GM12872 (cell line): ENCODE measurements at regions not wholly inside any gene's neighbourhood (a gene's known extent, or its start where the extent isn't known, plus 50 kb on each side); places are given as distances from the start of the nearest gene placed in this dataset.

Experiments
- TF ChIP-seq, protein P1 (sequence below): IDR thresholded peaks from 3 replicates; pipeline ENCODE4 v1.5.1; 2011; ENCODE audit warnings: low read depth, mild to moderate bottlenecking, low read length, moderate library complexity; ENCODE audit not compliant: insufficient read depth

DNA sequence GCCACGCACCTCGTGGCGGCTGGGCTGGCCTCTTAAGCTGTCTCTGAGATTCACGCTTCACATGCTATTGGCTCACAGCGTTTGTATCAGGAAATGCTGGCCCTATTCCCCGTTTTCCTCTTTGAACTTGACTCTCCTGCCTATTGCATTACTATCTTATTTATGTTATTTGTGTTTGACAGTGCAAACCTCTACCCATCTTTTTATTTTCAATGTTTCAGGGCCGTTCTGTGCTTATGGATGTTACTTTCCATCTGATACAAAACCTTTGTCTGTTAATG, 149.9 kb upstream of the TWIST2 start:
- TF ChIP-seq, protein P1, sequence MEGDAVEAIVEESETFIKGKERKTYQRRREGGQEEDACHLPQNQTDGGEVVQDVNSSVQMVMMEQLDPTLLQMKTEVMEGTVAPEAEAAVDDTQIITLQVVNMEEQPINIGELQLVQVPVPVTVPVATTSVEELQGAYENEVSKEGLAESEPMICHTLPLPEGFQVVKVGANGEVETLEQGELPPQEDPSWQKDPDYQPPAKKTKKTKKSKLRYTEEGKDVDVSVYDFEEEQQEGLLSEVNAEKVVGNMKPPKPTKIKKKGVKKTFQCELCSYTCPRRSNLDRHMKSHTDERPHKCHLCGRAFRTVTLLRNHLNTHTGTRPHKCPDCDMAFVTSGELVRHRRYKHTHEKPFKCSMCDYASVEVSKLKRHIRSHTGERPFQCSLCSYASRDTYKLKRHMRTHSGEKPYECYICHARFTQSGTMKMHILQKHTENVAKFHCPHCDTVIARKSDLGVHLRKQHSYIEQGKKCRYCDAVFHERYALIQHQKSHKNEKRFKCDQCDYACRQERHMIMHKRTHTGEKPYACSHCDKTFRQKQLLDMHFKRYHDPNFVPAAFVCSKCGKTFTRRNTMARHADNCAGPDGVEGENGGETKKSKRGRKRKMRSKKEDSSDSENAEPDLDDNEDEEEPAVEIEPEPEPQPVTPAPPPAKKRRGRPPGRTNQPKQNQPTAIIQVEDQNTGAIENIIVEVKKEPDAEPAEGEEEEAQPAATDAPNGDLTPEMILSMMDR, result no peak

DNA sequence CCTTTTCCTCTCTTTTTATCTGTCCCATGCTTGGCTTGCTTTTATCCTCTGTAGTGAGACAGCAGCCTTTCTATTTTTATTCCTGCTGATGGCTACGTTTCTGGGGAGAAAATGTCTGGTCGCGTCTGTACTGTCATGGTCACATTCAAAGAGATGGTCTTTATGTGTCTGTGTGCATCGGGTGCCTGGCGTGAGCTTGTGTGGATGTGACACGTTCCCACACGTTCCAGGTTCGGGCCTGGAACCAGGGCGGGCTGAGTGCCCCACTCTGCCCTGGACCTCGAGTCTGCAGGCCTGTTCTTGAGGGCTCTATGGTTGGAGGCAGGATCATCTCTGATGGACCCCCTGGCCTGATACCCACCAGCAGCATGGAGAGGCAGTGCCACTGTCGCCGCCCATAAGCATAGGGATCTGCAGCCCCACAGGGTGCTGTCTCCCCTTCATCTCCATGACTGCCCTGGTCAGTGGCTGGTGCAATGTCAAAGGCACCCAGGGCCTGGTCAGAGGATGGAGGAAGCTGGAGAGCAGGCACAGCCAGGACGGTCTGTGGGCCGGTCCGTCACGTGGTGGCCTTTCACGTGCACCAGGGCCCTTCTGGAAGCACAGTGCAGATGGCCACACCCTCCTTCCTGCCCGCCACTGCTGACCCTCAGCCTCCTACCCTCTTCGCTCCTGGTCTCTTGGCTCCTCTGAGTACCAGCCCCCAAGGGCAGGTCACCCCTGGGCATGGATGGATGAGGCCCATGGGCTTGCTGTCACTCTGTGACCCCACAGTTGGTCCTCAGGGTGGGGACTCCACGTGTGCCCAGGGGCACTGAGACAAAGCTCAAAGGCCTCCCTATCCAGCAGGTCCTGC, 149.2 kb upstream of the TWIST2 start:
- TF ChIP-seq, protein P1, result no peak

DNA sequence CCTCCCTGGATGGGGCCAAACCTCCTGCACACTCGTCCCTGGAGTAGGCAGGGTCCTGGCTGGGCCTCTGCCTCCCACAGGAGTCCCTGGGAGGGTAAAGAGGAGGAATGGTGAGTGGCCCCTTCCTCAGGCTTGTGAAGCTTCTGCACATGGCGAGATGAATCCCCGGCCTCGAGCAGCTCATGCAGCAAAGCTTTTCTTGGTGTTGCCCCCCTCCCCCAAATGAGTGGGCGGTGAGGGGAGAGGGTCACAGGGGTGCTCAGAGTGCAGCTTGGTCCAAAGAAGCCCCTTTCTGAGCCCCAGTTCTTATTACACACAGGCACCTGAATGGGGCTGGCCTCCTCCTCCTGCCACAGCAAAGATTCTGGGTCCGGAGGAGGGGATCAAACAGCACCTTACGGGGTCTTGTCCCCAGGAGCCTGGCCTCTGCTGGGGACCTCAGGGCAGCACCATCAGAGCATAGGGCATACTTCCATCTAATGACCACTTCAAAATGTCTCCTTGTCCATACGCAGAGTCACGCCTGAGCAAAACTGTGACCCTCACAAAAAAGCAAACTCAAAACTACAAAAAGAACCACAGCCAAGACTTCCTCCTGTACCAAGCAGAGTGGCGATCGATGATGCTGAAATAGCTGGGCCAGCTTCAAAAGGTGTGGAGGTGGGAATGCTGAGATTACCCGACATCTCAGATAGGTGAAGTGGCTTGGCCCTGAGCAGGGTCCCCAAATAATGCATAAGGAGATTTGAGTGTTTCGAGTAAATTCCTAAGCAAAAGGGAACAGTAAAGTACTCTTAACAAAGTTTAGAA, 148.4 kb upstream of the TWIST2 start:
- TF ChIP-seq, protein P1, result no peak

DNA sequence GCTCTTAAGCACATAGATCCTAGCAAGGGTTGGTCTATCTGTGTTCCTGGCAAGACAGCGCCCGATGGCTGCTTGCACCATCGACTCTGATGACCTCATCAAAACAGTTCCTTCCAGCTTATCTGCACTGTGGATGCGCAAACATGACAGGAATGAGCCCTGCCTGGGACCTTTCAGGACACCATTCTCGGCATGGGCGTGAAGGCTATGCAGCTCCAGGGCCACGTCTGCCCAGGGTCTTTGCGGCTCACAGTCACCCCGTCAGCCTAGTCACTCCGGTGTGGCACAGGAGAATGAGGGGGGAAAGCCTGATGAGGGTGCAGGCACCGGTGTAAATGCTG, 147.8 kb upstream of the TWIST2 start:
- TF ChIP-seq, protein P1, result no peak

- TF ChIP-seq, protein P1, result no peak
Observed at GRCh38 chr2:238700506-238701340, 147.2 kb upstream of the TWIST2 start.

- TF ChIP-seq, protein P1, result no peak
Observed at GRCh38 chr2:238701341-238702206, 146.3 kb upstream of the TWIST2 start.
